T-cell (primary cell): ENCODE measurements at regions not wholly inside any gene's neighbourhood (a gene's known extent, or its start where the extent isn't known, plus 50 kb on each side); places are given as distances from the start of the nearest gene placed in this dataset.

Experiments
- ATAC-seq, 4 experiments: fragments of 200-7000 bp in 3 of 4; fragments of 150-1000 bp in 1 of 4; cut with Tn5 transposase; replicated peaks in 1 of 4; 1 replicate in 3 of 4; 2 replicates in 1 of 4; pipeline ENCODE4 v1.10.0; 2021; ENCODE audit warnings: moderate library complexity in 3 of 4, mild to moderate bottlenecking in 2 of 4, moderate number of reproducible peaks in 1 of 4
- CTCF ChIA-PET, 2 donors: fragments of 300-600 bp; sonication (Branson Sonifier 250); formaldehyde crosslinking; loops; one replicate each; lab custom pipeline; 2022; ENCODE audit warnings: antibody characterized with exemption in 2 of 2; lab: Charles Lee
- POLR2A ChIA-PET, 2 donors: fragments of 300-600 bp; sonication (Branson Sonifier 250); formaldehyde crosslinking; loops; one replicate each; lab custom pipeline; 2022; ENCODE audit warnings: antibody characterized with exemption in 2 of 2; lab: Charles Lee
- DNase-seq, 35 experiments: peaks; one replicate each; pipeline versions ENCODE4 v3.0.0 to v3.0.0-alpha.2; 2013 to 2023
- H3K27ac ChIP-seq: one replicate; pipeline ENCODE4 v1.5.1; 2013; ENCODE audit warnings: low read length
- H3K27me3 ChIP-seq, 2 experiments: replicated peaks in 1 of 2; 1 replicate in 1 of 2; 2 replicates in 1 of 2; pipeline versions ENCODE4 v1.6.1 to v1.7.0; 2013; ENCODE audit warnings: low read length in 1 of 2, mixed read lengths in 1 of 2; ENCODE audit not compliant: control insufficient read depth in 2 of 2, insufficient read depth in 2 of 2; ENCODE audit errors: extremely low read depth in 1 of 2
- H3K36me3 ChIP-seq, 2 donors: 1 replicate in 1 of 2; 2 replicates in 1 of 2; pipeline versions ENCODE4 v1.6.1 to v1.7.0; 2013; ENCODE audit warnings: low read length in 1 of 2; ENCODE audit not compliant: control insufficient read depth in 2 of 2, insufficient read depth in 1 of 2; ENCODE audit errors: extremely low read depth in 1 of 2
- H3K4me1 ChIP-seq, 2 experiments: 1 replicate in 1 of 2; 2 replicates in 1 of 2; pipeline versions ENCODE4 v1.6.1 to v1.7.0; 2013; ENCODE audit warnings: low read length in 2 of 2, mixed read lengths in 1 of 2; ENCODE audit not compliant: insufficient read depth in 2 of 2, control insufficient read depth in 1 of 2; ENCODE audit errors: extremely low read depth in 1 of 2
- H3K4me3 ChIP-seq, 2 donors: 1 replicate in 1 of 2; 2 replicates in 1 of 2; pipeline versions ENCODE4 v1.5.1 to v1.7.0; 2013; ENCODE audit warnings: mild to moderate bottlenecking in 2 of 2, low read length in 1 of 2, moderate library complexity in 1 of 2; ENCODE audit not compliant: control insufficient read depth in 1 of 2; ENCODE audit errors: extremely low read depth in 1 of 2
- H3K9me3 ChIP-seq: 2 replicates; pipeline ENCODE4 v1.7.0; 2013
- H3K27ac Mint-ChIP-seq, 2 donors: one replicate each; pipeline ENCODE4 v1.8.0; 2020 to 2021; ENCODE audit warnings: mild to moderate bottlenecking in 2 of 2, mixed read lengths in 2 of 2
- H3K27me3 Mint-ChIP-seq, 2 donors: one replicate each; pipeline ENCODE4 v1.8.0; 2021 to 2022; ENCODE audit warnings: mixed read lengths in 2 of 2
- H3K36me3 Mint-ChIP-seq: one replicate; pipeline ENCODE4 v1.8.0; 2021; ENCODE audit warnings: mixed read lengths
- H3K4me1 Mint-ChIP-seq, 3 donors: one replicate each; pipeline ENCODE4 v1.8.0; 2020 to 2022; ENCODE audit warnings: mixed read lengths in 3 of 3, mild to moderate bottlenecking in 1 of 3
- H3K4me3 Mint-ChIP-seq, 3 donors: one replicate each; pipeline ENCODE4 v1.8.0; 2020 to 2022; ENCODE audit warnings: mild to moderate bottlenecking in 3 of 3, mixed read lengths in 3 of 3, moderate library complexity in 3 of 3
- H3K9me3 Mint-ChIP-seq, 3 donors: one replicate each; pipeline ENCODE4 v1.8.0; 2020 to 2022; ENCODE audit warnings: mixed read lengths in 3 of 3
- WGBS: methylation state at CpG from one replicate; pipeline ENCODE4 v1.1.5; 2013; ENCODE audit warnings: missing lambda C conversion rate; ENCODE audit not compliant: insufficient coverage; 5-methylcytosine and 5-hydroxymethylcytosine counted together

- ChIA-PET CTCF (no interaction called here), POLR2A (no interaction called here)
- no peak overlapping the region for H3K4me3 Mint-ChIP-seq
- H3K4me1 ChIP-seq: no peaks in the 10 kb centered on the region
- no peaks in the 10 kb centered on the region for H3K9me3 ChIP-seq
- H3K36me3 Mint-ChIP-seq: no peaks in the 10 kb centered on the region
- WGBS: 74% methylated on average over 5 of the region's 6 CpGs
- H3K9me3 Mint-ChIP-seq: no peaks in the 10 kb centered on the region
- DNase-seq: no peak
- H3K27me3 ChIP-seq: peaks cover 3 to 32% of the 10 kb centered on the region in 2 experiments
- H3K27ac ChIP-seq: no peak overlapping the region
- no peak overlapping the region for H3K27ac Mint-ChIP-seq
- H3K36me3 ChIP-seq: no peaks in the 10 kb centered on the region
- H3K4me3 ChIP-seq: no peak overlapping the region
- no peaks in the 10 kb centered on the region for H3K4me1 Mint-ChIP-seq
- no peak for ATAC-seq
- peaks cover 27 to 45% of the 10 kb centered on the region in 2 donors for H3K27me3 Mint-ChIP-seq
Measured at GRCh38 chr9:124101215-124101968, 89.8 kb downstream of the LHX2 start.

GRCh38 chr9:124101969-124102345 lies 90.4 kb downstream of the LHX2 start:
- Histone ChIP-seq H3K36me3 (no peaks in the 10 kb centered on the region), H3K27ac (no peak overlapping the region), H3K27me3 (peaks cover 3 to 32% of the 10 kb centered on the region in 2 experiments), H3K4me1 (no peaks in the 10 kb centered on the region), H3K4me3 (no peak overlapping the region), H3K9me3 (no peaks in the 10 kb centered on the region)
- ATAC-seq (no peak), DNase-seq (no peak)
- POLR2A ChIA-PET: no interaction called here
- Mint-ChIP-seq H3K27ac (no peak overlapping the region), H3K4me1 (no peaks in the 10 kb centered on the region), H3K4me3 (no peak overlapping the region), H3K9me3 (no peaks in the 10 kb centered on the region), H3K36me3 (no peaks in the 10 kb centered on the region), H3K27me3 (peaks cover 27 to 48% of the 10 kb centered on the region in 2 donors)
- WGBS: 50% methylated on average over 2 of the region's 7 CpGs
- CTCF ChIA-PET: no interaction called here

GRCh38 chr9:124102363-124102762 lies 90.8 kb downstream of the LHX2 start:
- no peaks in the 10 kb centered on the region for H3K9me3 Mint-ChIP-seq
- ATAC-seq (no peak), DNase-seq (no peak)
- H3K27ac Mint-ChIP-seq: no peak overlapping the region
- WGBS: 35% methylated on average over 3 of the region's 3 CpGs
- peaks cover 28 to 48% of the 10 kb centered on the region in 2 donors for H3K27me3 Mint-ChIP-seq
- Histone ChIP-seq H3K4me1 (no peaks in the 10 kb centered on the region), H3K27ac (no peak overlapping the region), H3K27me3 (peaks cover 3 to 33% of the 10 kb centered on the region in 2 experiments), H3K9me3 (no peaks in the 10 kb centered on the region), H3K4me3 (no peak overlapping the region), H3K36me3 (no peaks in the 10 kb centered on the region)
- ChIA-PET CTCF (no interaction called here), POLR2A (interaction anchor here in 1 of 2 donors (0.6 kb wide), 1 partner anchor 134 kb away, joined by 3 read pairs; no protein-coding TSS in a partner anchor)
- H3K4me1 Mint-ChIP-seq: no peaks in the 10 kb centered on the region
- no peak overlapping the region for H3K4me3 Mint-ChIP-seq
- H3K36me3 Mint-ChIP-seq: no peaks in the 10 kb centered on the region

- CTCF ChIA-PET: no interaction called here
Measured at GRCh38 chr9:124105266-124105665, 93.7 kb downstream of the LHX2 start.

GRCh38 chr9:124108216-124108615 lies 96.6 kb downstream of the LHX2 start:
- Histone ChIP-seq H3K36me3 (no peaks in the 10 kb centered on the region), H3K9me3 (no peaks in the 10 kb centered on the region), H3K4me1 (no peaks in the 10 kb centered on the region), H3K4me3 (no peak overlapping the region), H3K27ac (no peak overlapping the region), H3K27me3 (peaks cover 0 to 32% of the 10 kb centered on the region in 2 experiments)
- no peaks in the 10 kb centered on the region for H3K36me3 Mint-ChIP-seq
- CTCF ChIA-PET: no interaction called here
- no peak overlapping the region for H3K27ac Mint-ChIP-seq
- peaks cover 27 to 37% of the 10 kb centered on the region in 2 donors for H3K27me3 Mint-ChIP-seq
- DNase-seq (no peak), ATAC-seq (no peak)
- peaks cover 0 to 3% (median 0%) of the 10 kb centered on the region in 3 donors for H3K9me3 Mint-ChIP-seq
- H3K4me3 Mint-ChIP-seq: no peak overlapping the region
- H3K4me1 Mint-ChIP-seq: no peaks in the 10 kb centered on the region
- POLR2A ChIA-PET: no interaction called here
- 74% methylated on average over 4 of the region's 6 CpGs for WGBS

More at GRCh38 chr9:124105266-124105665, 93.7 kb downstream of the LHX2 start:
- Histone ChIP-seq H3K27ac (no peak overlapping the region), H3K27me3 (peaks cover 3 to 30% of the 10 kb centered on the region in 2 experiments), H3K4me1 (no peaks in the 10 kb centered on the region), H3K9me3 (no peaks in the 10 kb centered on the region), H3K4me3 (no peak overlapping the region), H3K36me3 (no peaks in the 10 kb centered on the region)
- ATAC-seq (no peak), DNase-seq (no peak)
- H3K4me3 Mint-ChIP-seq: no peak overlapping the region
- H3K36me3 Mint-ChIP-seq: no peaks in the 10 kb centered on the region
- WGBS: 62% methylated on average over 3 of the region's 3 CpGs
- H3K27ac Mint-ChIP-seq: no peak overlapping the region
- POLR2A ChIA-PET: no interaction called here
- H3K9me3 Mint-ChIP-seq: no peaks in the 10 kb centered on the region
- H3K4me1 Mint-ChIP-seq: no peaks in the 10 kb centered on the region
- peaks cover 31 to 51% of the 10 kb centered on the region in 2 donors for H3K27me3 Mint-ChIP-seq

- POLR2A ChIA-PET: no interaction called here
Measured at GRCh38 chr9:124110307-124110915, 98.8 kb downstream of the LHX2 start.

More at GRCh38 chr9:124110307-124110915, 98.8 kb downstream of the LHX2 start:
- H3K4me1 Mint-ChIP-seq: no peaks in the 10 kb centered on the region
- no peaks in the 10 kb centered on the region for H3K36me3 ChIP-seq
- no peaks in the 10 kb centered on the region for H3K36me3 Mint-ChIP-seq
- CTCF ChIA-PET: no interaction called here
- DNase-seq: peak in 23 of 35 experiments; percentile 6 to 43 (median 21)
- H3K27ac ChIP-seq: no peak overlapping the region
- WGBS: 29% methylated on average over 8 of the region's 16 CpGs
- ATAC-seq: no peak
- H3K27me3 ChIP-seq: peaks cover 0 to 39% of the 10 kb centered on the region in 2 experiments
- H3K9me3 ChIP-seq: no peaks in the 10 kb centered on the region
- H3K27me3 Mint-ChIP-seq: peaks cover 23 to 43% of the 10 kb centered on the region in 2 donors
- H3K9me3 Mint-ChIP-seq: peaks cover 0 to 4% (median 0%) of the 10 kb centered on the region in 3 donors
- H3K4me3 Mint-ChIP-seq: no peak overlapping the region
- no peak overlapping the region for H3K27ac Mint-ChIP-seq
- no peak overlapping the region for H3K4me3 ChIP-seq
- H3K4me1 ChIP-seq: no peaks in the 10 kb centered on the region
